Aorta (tissue), 5 donors: ENCODE measurements at regions not wholly inside any gene's neighbourhood (a gene's known extent, or its start where the extent isn't known, plus 50 kb on each side); places are given as distances from the start of the nearest gene placed in this dataset.
"Not testable (repeated sequence)": the region's sequence is repeated elsewhere in the genome, so short reads cannot be mapped to it uniquely, and the experiment has no call there.

Experiments used
- ATAC-seq: fragments of 200-7000 bp; cut with Tn5 transposase; one replicate; pipeline ENCODE4 v1.9.1; 2022; ENCODE audit warnings: moderate library complexity; ENCODE audit not compliant: low FRiP score
- DNase-seq, 2 donors: peaks; one replicate each; pipeline ENCODE4 v3.0.0-alpha.2; 2020
- H3K27ac ChIP-seq, 2 donors: one replicate each; pipeline ENCODE4 v1.5.1; 2013; ENCODE audit warnings: low read length in 2 of 2, mild to moderate bottlenecking in 2 of 2, moderate library complexity in 2 of 2, control low read depth in 1 of 2, inconsistent platforms in 1 of 2, low read depth in 1 of 2
- H3K27me3 ChIP-seq, 2 donors: one replicate each; pipeline ENCODE4 v1.6.1; 2013; ENCODE audit warnings: control low read depth in 1 of 2, low read length in 1 of 2, mild to moderate bottlenecking in 1 of 2, moderate library complexity in 1 of 2; ENCODE audit not compliant: insufficient read depth in 2 of 2, control insufficient read depth in 1 of 2
- H3K36me3 ChIP-seq, 2 donors: one replicate each; pipeline ENCODE4 v1.6.1; 2013; ENCODE audit warnings: control low read depth in 1 of 2, low read length in 1 of 2, mild to moderate bottlenecking in 1 of 2; ENCODE audit not compliant: insufficient read depth in 2 of 2, control insufficient read depth in 1 of 2
- H3K4me1 ChIP-seq, 2 donors: one replicate each; pipeline ENCODE4 v1.6.1; 2013; ENCODE audit warnings: low read length in 2 of 2, control low read depth in 1 of 2, mild to moderate bottlenecking in 1 of 2, moderate library complexity in 1 of 2; ENCODE audit not compliant: insufficient read depth in 2 of 2, control insufficient read depth in 1 of 2
- H3K4me3 ChIP-seq, 2 donors: one replicate each; pipeline ENCODE4 v1.5.1; 2013; ENCODE audit warnings: low read length in 2 of 2, control low read depth in 1 of 2, mild to moderate bottlenecking in 1 of 2
- H3K9me3 ChIP-seq: one replicate; pipeline ENCODE4 v1.6.1; 2013; ENCODE audit warnings: mild to moderate bottlenecking, low read length; ENCODE audit not compliant: control insufficient read depth
- WGBS, 2 donors: extraction: QIAGEN DNeasy Blood & Tissue Kit; methylation state at CpG; one replicate each; pipeline ENCODE4 v1.1.7; 2013; 5-methylcytosine and 5-hydroxymethylcytosine counted together
- intact Hi-C, 2 donors: fragments of 100-400 bp; cut with DNase I; formaldehyde crosslinking; loops; one replicate each; pipeline versions ENCODE4 v1.14.2 to v1.15.0; 2022
- donor health status: healthy with polysubstance abuse.
- donor health status: Bipolar disorder and iron deficiency.
- donor health status: DM: no; HTN: no; CAD: no.
- donor health status: DM: no; HTN: no; CAD: no.
- donor health status: DM: yes; HTN: yes; CAD: no.

DNA sequence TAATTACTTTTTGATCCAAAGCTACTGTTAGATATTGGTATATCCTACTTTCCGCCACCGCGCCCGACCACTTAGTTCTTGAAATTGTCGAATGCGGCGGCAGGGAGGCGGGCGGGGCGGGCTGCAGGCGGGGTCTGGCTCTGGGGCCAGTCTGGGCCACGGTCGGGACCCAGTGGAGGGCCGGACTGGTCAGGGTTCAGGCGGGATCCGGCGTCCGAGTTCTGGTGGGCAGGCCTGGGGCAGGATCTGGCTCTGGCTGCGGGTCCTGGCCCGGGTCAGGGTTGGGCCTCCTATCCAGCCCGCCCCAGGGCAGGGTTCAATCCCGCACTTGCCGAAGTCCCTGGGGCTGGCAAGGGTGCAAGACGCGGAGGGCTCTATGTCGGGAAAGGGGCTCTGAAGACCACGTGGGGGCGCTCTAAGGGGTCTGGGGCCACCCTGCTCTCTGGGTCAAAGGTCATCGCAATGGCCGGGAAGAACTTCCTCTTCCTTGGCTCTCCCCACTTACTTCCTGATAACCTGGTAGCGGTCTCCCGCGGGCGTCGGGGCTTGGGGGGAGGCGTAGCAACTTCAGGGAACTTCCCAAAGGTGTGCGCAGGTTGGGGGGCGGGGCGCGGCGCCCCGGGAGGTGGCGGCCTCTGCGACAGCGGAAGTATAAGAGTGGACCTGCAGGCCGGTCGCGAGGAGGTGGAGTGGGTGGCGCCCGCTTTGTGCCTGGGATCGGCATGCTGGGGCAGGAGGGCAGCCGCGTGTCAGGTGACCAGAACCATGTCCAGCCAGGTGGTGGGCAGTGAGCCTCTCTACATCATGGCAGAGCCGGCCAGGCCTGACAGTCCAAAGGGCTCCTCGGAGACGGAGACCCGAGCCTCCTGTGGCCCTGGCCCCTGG lies 83.4 kb downstream of the MRPL57 start:
- intact Hi-C loops = no loop called here
- Histone ChIP-seq H3K36me3 (no peaks in the 10 kb centered on the region), H3K9me3 (no peaks in the 10 kb centered on the region), H3K4me1 (no peaks in the 10 kb centered on the region), H3K27me3 (no peaks in the 10 kb centered on the region), H3K4me3 (no peak overlapping the region), H3K27ac (no peak overlapping the region)
- ATAC-seq (no peak), DNase-seq (no peak)
- WGBS, 2 donors = 96% methylated on average over 56 to 57 of the region's 57 CpGs

DNA sequence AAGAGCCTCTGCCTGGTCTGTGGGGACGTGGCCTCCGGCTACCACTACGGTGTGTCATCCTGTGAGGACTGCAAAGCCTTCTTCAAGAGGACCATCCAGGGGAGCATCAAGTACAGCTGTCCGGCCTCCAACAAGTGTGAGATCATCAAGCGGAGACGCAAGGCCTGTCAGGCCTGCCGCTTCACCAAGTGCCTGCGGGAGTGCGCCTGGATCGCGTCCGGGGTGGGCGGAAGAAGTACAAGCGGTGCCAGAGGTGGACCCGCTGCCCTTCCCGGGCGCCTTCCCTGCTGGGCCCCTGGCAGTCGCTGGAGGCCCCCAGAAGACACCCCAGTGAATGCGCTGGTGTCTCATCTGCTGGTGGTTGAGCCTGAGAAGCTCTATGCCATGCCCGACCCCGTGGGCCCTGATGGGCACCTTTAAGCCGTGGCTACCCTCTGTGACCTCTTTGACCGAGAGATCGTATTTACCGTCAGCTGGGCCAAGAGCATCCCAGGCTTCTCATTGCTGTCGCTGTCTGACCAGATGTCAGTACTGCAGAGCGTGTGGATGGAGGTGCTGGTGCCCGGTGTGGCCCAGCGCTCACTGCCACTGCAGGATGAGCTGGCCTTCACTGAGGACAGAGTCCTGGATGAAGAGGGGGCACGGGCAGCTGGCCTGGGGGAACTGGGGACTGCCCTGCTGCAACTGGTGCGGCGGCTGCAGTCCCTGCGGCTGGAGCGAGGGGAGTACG lies 84.3 kb downstream of the MRPL57 start:
- WGBS, 2 donors = 96% methylated on average over 30 to 35 of the region's 35 CpGs
- H3K27me3 ChIP-seq, H3K27ac ChIP-seq, ATAC-seq, H3K36me3 ChIP-seq, H3K4me1 ChIP-seq, intact Hi-C loops, DNase-seq, H3K9me3 ChIP-seq, H3K4me3 ChIP-seq: not testable (repeated sequence)

DNA sequence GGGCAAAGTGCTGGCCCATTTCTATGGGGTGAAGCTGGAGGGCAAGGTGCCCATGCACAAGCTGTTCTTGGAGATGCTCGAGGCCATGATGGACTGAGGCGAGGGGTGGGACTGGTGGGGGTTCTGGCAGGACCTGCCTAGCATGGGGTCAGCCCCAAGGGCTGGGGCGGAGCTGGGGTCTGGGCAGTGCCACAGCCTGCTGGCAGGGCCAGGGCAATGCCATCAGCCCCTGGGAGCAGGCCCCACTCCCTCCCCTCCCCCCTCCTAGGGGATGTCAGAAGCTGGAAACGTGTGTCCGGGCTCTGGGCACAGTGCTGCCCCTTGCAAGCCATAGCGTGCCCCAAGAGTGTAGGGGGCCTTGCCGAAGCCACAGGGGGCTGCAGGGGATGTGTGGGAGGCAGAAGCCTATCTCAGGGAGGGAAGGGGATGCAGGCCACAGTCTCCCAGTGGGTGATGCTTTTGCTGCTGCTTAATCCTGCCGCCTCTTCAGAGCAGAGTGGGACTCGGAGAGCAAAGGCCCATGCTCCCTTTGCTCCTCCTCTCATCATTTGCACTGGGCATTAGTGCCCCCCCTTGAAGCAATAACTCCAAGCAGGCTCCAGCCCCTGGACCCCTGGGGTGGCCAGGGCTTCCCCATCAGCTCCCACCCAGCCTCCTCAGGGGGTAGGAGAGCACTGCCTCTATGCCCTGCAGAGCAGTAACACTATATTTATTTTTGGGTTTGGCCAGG lies 85.2 kb downstream of the MRPL57 start:
- intact Hi-C loops, H3K27me3 ChIP-seq, H3K4me1 ChIP-seq, H3K4me3 ChIP-seq, H3K27ac ChIP-seq, H3K9me3 ChIP-seq, H3K36me3 ChIP-seq, DNase-seq: not testable (repeated sequence)
- ATAC-seq = peak; percentile 28
- WGBS, 2 donors = 69 to 95% methylated on average over 2 to 3 of the region's 9 CpGs

DNA sequence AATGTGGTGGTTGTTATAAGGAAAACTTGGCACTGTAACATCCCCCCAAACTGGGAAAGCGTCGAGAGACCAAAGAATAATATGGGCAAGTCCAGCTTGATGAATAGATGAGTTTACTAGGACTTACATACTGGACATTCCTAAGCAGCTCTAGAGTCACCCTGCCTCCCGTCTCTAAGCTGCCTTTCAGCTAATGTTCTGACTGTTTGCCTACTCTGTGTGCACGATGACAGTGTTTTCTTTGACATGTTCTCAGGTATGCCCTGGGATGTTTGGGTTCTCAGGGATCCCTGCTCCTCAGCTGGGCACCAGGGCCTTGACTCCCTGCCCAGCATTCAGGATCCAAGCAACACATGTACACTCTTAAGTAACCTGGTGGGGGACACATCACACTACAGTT lies 87.5 kb downstream of the MRPL57 start:
- H3K27ac ChIP-seq, H3K4me3 ChIP-seq, ATAC-seq, H3K36me3 ChIP-seq, H3K9me3 ChIP-seq, H3K4me1 ChIP-seq, H3K27me3 ChIP-seq, intact Hi-C loops, DNase-seq: not testable (repeated sequence)
- WGBS, 2 donors = 6 to 10% methylated on average over 3 of the region's 4 CpGs

DNA sequence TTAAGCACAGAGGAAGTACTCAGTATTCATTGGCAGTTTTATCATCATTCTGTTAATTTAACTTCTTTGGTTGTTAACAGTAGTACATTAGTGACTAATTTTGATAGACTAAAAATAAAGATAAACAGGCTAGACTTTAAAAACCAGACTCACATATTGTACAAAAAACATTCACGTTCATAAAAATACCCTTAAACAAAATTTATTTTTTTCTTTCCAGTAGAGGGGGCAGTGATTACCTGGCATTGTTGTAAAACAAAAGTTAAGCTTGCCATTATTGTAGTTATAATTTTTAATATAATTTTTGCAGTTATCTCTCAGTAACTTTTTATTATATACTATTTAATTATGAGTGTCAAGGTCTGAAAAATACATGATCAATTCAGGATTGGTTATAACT lies 92.0 kb downstream of the MRPL57 start:
- H3K36me3 ChIP-seq, ATAC-seq, H3K27me3 ChIP-seq, DNase-seq, H3K9me3 ChIP-seq, H3K4me3 ChIP-seq, H3K27ac ChIP-seq, H3K4me1 ChIP-seq, intact Hi-C loops: not testable (repeated sequence)
- WGBS, 2 donors = 0 to 5% methylated on average over 1 of the region's 1 CpG

DNA sequence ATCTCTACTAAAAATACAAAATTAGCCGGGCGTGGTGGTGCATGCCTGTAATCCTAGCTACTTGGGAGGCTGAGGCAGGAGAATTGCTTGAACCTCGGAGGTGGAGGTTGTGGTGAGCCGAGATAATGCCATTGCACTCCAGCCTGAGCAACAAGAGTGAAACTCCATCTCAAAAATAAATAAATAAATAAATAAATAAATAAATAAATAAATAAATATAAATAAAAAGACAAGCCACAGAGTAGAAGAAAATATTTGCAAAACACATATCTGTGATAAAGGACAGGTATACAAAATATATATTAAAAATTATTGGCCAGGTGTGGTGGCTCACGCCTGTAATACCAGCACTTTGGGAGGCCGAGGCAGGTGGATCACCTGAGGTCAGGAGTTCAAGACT lies 96.0 kb downstream of the MRPL57 start:
- 96 to 99% methylated on average over 6 of the region's 6 CpGs for WGBS, 2 donors
- H3K27ac ChIP-seq, H3K4me3 ChIP-seq, DNase-seq, H3K27me3 ChIP-seq, ATAC-seq, H3K9me3 ChIP-seq, H3K4me1 ChIP-seq, H3K36me3 ChIP-seq, intact Hi-C loops: not testable (repeated sequence)

DNA sequence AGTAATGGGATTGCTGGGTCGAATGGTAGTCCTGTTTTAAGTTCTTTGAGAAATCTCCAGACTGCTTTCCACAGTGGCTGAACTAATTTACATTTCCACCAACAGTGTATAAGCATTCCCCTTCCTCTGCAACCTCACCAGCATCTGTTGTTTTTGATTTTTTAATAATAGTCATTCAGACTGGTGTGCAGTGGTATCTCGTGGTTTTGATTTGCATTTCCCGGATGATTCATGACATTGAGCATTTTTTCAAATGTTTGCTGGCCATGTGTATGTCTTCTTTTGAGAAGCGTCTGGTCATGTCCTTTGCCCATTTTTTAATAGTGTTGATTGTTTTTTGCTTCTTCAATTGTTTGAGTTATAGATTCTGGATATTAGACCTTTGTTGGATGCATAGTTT lies 98.0 kb downstream of the MRPL57 start:
- intact Hi-C loops, ATAC-seq, DNase-seq, H3K4me3 ChIP-seq, H3K36me3 ChIP-seq, H3K4me1 ChIP-seq, H3K9me3 ChIP-seq, H3K27ac ChIP-seq, H3K27me3 ChIP-seq: not testable (repeated sequence)
- 81 to 88% methylated on average over 4 of the region's 4 CpGs for WGBS, 2 donors

DNA sequence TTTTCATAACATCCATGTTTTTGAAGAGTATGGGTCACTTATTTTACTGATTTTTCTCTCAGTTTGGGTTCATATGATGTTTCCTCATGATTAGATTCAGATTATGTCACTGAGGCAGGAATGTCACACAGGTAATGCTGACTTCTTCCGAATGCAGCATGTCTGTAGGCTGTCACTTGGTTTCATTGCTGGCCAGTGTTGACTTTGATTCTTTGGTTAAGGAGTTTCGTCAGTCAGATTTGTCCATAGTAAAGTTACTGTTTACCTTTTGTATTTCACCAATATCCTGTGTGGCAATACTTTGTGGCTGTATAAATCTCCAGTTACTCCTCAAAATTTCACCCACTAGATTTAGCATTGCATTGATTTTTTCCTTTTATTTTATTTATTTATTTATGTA lies 105.6 kb downstream of the MRPL57 start:
- no peaks in the 10 kb centered on the region for H3K9me3 ChIP-seq
- no peaks in the 10 kb centered on the region for H3K27me3 ChIP-seq
- no peaks in the 10 kb centered on the region for H3K4me1 ChIP-seq
- no peak overlapping the region for H3K4me3 ChIP-seq
- no peaks in the 10 kb centered on the region for H3K36me3 ChIP-seq
- ATAC-seq (no peak), DNase-seq (no peak)
- H3K27ac ChIP-seq = no peak overlapping the region
- 89 to 90% methylated on average over 2 of the region's 2 CpGs for WGBS, 2 donors
- intact Hi-C loops = no loop called here
